HUES64 (cell line): ENCODE measurements at regions not wholly inside any gene's neighbourhood (a gene's known extent, or its start where the extent isn't known, plus 50 kb on each side); places are given as distances from the start of the nearest gene placed in this dataset.

Source experiments
- H3K27ac ChIP-seq: 2 replicates; pipeline ENCODE4 v1.7.0; 2013; ENCODE audit warnings: low read depth, low read length, inconsistent platforms
- H3K27me3 ChIP-seq: 2 replicates; pipeline ENCODE4 v1.6.1; 2013; ENCODE audit warnings: mild to moderate bottlenecking, low read length; ENCODE audit not compliant: insufficient read depth
- H3K36me3 ChIP-seq: 2 replicates; pipeline ENCODE4 v1.6.1; 2013; ENCODE audit warnings: mild to moderate bottlenecking, low read length; ENCODE audit not compliant: insufficient read depth
- H3K4me1 ChIP-seq: 2 replicates; pipeline ENCODE4 v1.6.1; 2013; ENCODE audit warnings: mild to moderate bottlenecking, low read length, moderate library complexity; ENCODE audit not compliant: insufficient read depth
- H3K4me3 ChIP-seq: 2 replicates; pipeline ENCODE4 v1.5.1; 2013; ENCODE audit warnings: mild to moderate bottlenecking, low read length, moderate library complexity
- H3K9ac ChIP-seq: 2 replicates; pipeline ENCODE4 v1.6.1; 2013; ENCODE audit warnings: mild to moderate bottlenecking, low read depth, low read length
- H3K9me3 ChIP-seq: 2 replicates; pipeline ENCODE4 v1.6.1; 2013; ENCODE audit warnings: low read depth, low read length; ENCODE audit not compliant: insufficient read depth
- WGBS: fragments of 150-250, 120-280 bp; methylation state at CpG from one replicate; pipeline ENCODE4 v1.1.7; 2013; ENCODE audit warnings: missing lambda C conversion rate; 5-methylcytosine and 5-hydroxymethylcytosine counted together

GRCh38 chr9:108224716-108225115 is 631.1 kb downstream of the ACTL7B start:
- Histone ChIP-seq H3K27me3 (no peaks in the 10 kb centered on the region), H3K4me1 (no peaks in the 10 kb centered on the region; the same call in 1 of the 2 replicates), H3K9ac (no peak overlapping the region), H3K27ac (no peak overlapping the region), H3K9me3 (0 out of 2 replicates have a peak, but pooled peaks cover 3% of the 10 kb centered on the region), H3K4me3 (no peak overlapping the region), H3K36me3 (no peaks in the 10 kb centered on the region)
- WGBS = 95% methylated on average over 3 of the region's 3 CpGs

- Histone ChIP-seq H3K4me3 (no peak overlapping the region), H3K27me3 (no peaks in the 10 kb centered on the region), H3K36me3 (no peaks in the 10 kb centered on the region), H3K9ac (no peak overlapping the region), H3K4me1 (no peaks in the 10 kb centered on the region), H3K27ac (no peak overlapping the region), H3K9me3 (no peaks in the 10 kb centered on the region)
- WGBS = 94% methylated on average over 4 of the region's 4 CpGs
Observed at GRCh38 chr9:108219664-108220063, 636.1 kb downstream of the ACTL7B start.

DNA sequence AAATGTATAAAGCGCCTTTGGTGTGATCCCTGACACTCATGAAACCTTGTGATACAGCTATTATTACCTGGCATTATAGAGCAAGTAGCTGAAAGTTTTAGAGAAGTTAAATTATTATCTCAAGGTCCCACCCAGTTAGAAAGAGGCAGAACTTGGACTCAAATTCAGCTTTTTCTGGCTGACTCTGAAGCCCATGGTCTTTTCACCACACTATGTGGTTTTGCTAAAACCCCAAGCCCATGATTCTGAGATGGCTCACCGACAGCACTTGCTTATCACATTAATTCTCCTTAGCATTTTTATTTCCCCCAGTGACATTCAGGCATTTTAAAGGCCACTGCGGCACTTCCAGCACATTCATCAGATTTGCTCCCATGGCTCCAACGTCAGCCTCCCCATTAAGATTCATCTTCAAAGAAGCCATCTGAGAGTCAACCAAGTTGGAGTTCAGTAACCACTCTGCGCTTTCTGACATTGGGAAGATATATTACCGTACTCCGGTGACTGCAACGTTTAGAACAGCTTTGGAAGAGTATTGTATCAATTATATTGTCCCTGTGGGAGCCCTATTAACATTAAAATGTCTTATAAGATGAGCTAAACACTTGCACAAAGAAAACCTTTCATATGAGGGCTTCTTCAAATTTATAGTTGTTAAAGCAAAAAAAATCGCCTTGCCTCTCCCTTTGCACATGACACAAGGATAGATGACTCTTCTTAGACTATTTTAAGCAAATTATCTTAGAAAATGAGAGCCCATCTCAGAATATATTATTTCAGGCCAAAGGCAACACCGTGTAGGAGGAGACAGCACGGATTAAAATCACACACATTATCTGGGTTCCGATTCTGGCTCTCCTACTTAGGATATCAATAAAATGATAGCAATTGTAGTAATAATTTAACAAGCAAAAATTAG is 638.1 kb downstream of the ACTL7B start:
- H3K27me3 ChIP-seq = no peaks in the 10 kb centered on the region
- no peak overlapping the region for H3K27ac ChIP-seq
- no peaks in the 10 kb centered on the region for H3K36me3 ChIP-seq
- H3K4me1 ChIP-seq = no peaks in the 10 kb centered on the region
- no peak overlapping the region for H3K9ac ChIP-seq
- 88% methylated on average over 12 of the region's 12 CpGs for WGBS
- H3K9me3 ChIP-seq = no peaks in the 10 kb centered on the region
- no peak overlapping the region for H3K4me3 ChIP-seq

- no peaks in the 10 kb centered on the region for H3K4me1 ChIP-seq
- 96% methylated on average over 2 of the region's 2 CpGs for WGBS
- no peak overlapping the region for H3K9ac ChIP-seq
- no peaks in the 10 kb centered on the region for H3K36me3 ChIP-seq
- H3K27ac ChIP-seq = no peak overlapping the region
- H3K9me3 ChIP-seq = no peaks in the 10 kb centered on the region
- no peaks in the 10 kb centered on the region for H3K27me3 ChIP-seq
- no peak overlapping the region for H3K4me3 ChIP-seq
Observed at GRCh38 chr9:108213511-108213910, 642.3 kb downstream of the ACTL7B start.

GRCh38 chr9:108212184-108212583 is 643.6 kb downstream of the ACTL7B start:
- Histone ChIP-seq H3K27me3 (no peaks in the 10 kb centered on the region), H3K4me3 (no peak overlapping the region), H3K36me3 (no peaks in the 10 kb centered on the region), H3K4me1 (no peaks in the 10 kb centered on the region), H3K9me3 (no peaks in the 10 kb centered on the region), H3K9ac (no peak overlapping the region), H3K27ac (no peak overlapping the region)
- 94% methylated on average over 3 of the region's 4 CpGs for WGBS

DNA sequence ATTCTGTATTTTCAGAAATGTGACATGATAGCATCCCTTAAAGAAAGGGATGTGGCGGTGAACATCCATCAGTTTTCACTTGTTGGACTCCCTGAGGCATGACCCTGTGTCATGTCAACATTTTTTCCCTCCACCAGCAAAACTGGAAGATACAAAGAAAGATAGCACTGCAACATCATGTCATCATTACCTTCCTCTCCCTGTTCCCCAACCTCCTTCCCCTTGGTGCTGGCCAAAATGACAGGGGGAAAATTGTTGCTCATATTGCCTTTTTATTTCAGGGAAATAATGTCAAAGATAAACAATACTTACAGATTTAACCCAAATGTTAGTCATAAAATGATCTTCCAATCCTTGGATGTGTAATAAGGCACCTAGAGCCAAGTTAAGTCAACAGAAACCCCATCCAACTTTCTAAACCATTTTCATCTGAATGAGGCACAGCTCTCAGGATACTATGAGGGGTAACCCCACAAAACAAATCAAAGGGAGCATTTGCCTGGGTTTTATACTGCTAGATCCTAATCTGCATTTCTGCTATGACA is 644.3 kb downstream of the ACTL7B start:
- Histone ChIP-seq H3K36me3 (no peaks in the 10 kb centered on the region), H3K4me1 (no peaks in the 10 kb centered on the region), H3K9me3 (no peaks in the 10 kb centered on the region), H3K27me3 (no peaks in the 10 kb centered on the region), H3K27ac (no peak overlapping the region), H3K4me3 (no peak overlapping the region), H3K9ac (no peak overlapping the region)
- WGBS = 96% methylated on average over 1 of the region's 1 CpG

- no peak overlapping the region for H3K4me3 ChIP-seq
- no peaks in the 10 kb centered on the region for H3K36me3 ChIP-seq
- H3K9ac ChIP-seq = no peak overlapping the region
- no peaks in the 10 kb centered on the region for H3K9me3 ChIP-seq
- no peaks in the 10 kb centered on the region for H3K27me3 ChIP-seq
- no peaks in the 10 kb centered on the region for H3K4me1 ChIP-seq
- H3K27ac ChIP-seq = no peak overlapping the region
- WGBS = 94% methylated on average over 5 of the region's 5 CpGs
Observed at GRCh38 chr9:108209132-108209685, 646.6 kb downstream of the ACTL7B start.

DNA sequence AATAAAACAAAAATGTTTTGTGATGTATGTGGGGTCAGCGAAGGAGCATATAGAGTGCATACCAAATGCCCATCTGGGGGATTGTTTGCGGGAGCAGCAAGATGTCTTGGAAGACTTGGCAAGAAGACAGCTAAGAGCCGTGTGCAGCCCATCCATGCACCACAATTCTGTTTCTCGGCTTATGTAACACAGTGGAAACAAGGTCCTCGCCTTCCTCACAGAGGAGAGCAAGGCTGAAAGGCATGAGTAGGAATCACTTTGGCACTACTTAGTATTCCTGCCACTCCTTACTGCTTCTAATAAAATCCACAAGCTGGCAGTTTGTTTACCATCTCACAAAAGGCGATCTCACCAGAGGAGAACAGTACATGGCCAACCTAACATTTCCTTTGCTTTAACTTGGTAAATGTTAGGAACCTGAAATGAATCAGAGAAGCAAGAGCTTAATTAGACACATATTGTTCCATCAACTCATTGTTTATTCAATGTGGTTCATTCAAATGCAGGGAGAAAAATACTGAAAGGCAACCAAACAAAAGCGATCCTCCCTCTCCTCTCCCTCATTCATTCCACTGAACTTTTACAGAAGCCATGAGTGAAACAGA is 648.1 kb downstream of the ACTL7B start:
- 95% methylated on average over 6 of the region's 7 CpGs for WGBS
- Histone ChIP-seq H3K9ac (no peak overlapping the region), H3K4me1 (no peaks in the 10 kb centered on the region), H3K27me3 (no peaks in the 10 kb centered on the region), H3K4me3 (no peak overlapping the region), H3K36me3 (no peaks in the 10 kb centered on the region), H3K9me3 (no peaks in the 10 kb centered on the region), H3K27ac (no peak overlapping the region)

- no peaks in the 10 kb centered on the region for H3K9me3 ChIP-seq
- no peaks in the 10 kb centered on the region for H3K36me3 ChIP-seq
- no peaks in the 10 kb centered on the region for H3K27me3 ChIP-seq
- H3K4me1 ChIP-seq = no peaks in the 10 kb centered on the region
- no peak overlapping the region for H3K4me3 ChIP-seq
- H3K27ac ChIP-seq = no peak overlapping the region
- no peak overlapping the region for H3K9ac ChIP-seq
Observed at GRCh38 chr9:108205276-108205675, 650.5 kb downstream of the ACTL7B start.

GRCh38 chr9:108197899-108198298 is 657.9 kb downstream of the ACTL7B start:
- H3K27me3 ChIP-seq = no peaks in the 10 kb centered on the region
- no peak overlapping the region for H3K4me3 ChIP-seq
- no peak overlapping the region for H3K9ac ChIP-seq
- no peaks in the 10 kb centered on the region for H3K36me3 ChIP-seq
- WGBS = 98% methylated on average over 1 of the region's 1 CpG
- no peaks in the 10 kb centered on the region for H3K9me3 ChIP-seq
- no peak overlapping the region for H3K27ac ChIP-seq
- H3K4me1 ChIP-seq = no peaks in the 10 kb centered on the region

DNA sequence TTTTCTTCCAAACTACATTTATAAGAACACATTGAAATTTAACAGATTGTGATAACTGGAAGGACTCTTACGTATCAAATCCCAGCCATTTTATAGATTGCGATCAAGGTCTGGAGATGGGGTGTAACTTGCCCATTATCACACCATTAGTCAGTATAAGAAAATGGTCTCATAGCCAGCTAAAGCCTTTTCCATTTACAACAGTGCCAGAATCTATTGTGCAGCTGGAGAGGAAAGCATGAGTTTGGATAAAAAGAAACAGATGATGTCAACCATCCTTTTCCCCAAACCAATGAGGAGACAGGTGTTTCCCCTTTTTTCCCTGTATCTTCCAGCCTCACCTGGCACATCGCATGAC is 658.8 kb downstream of the ACTL7B start:
- no peaks in the 10 kb centered on the region for H3K4me1 ChIP-seq
- H3K36me3 ChIP-seq = no peaks in the 10 kb centered on the region
- no peaks in the 10 kb centered on the region for H3K27me3 ChIP-seq
- no peak overlapping the region for H3K4me3 ChIP-seq
- no peaks in the 10 kb centered on the region for H3K9me3 ChIP-seq
- H3K27ac ChIP-seq = no peak overlapping the region
- 93% methylated on average over 3 of the region's 3 CpGs for WGBS
- no peak overlapping the region for H3K9ac ChIP-seq
